Ovary (tissue), 7 donors: ENCODE measurements at regions not wholly inside any gene's neighbourhood (a gene's known extent, or its start where the extent isn't known, plus 50 kb on each side); places are given as distances from the start of the nearest gene placed in this dataset.

Experiments used
- DNase-seq, 5 donors: peaks; one replicate each; pipeline ENCODE4 v3.0.0-alpha.2; 2019 to 2020
- H3K27ac ChIP-seq, 2 donors: fragments of 200-600 bp; one replicate each; pipeline versions ENCODE4 v1.5.1 to v1.8.0; 2019 to 2022
- H3K27me3 ChIP-seq: fragments of 200-600 bp; one replicate; pipeline ENCODE4 v1.8.0; 2022
- H3K36me3 ChIP-seq: fragments of 200-600 bp; sonication (generic); one replicate; pipeline ENCODE4 v1.5.1; 2019
- H3K4me1 ChIP-seq: one replicate; pipeline ENCODE4 v1.8.1; 2013; ENCODE audit warnings: mild to moderate bottlenecking, moderate library complexity; ENCODE audit not compliant: insufficient read depth
- H3K4me3 ChIP-seq: fragments of 200-600 bp; sonication (generic); one replicate; pipeline ENCODE4 v1.5.1; 2017
- H3K9me3 ChIP-seq, 2 donors: fragments of 200-600 bp in 1 of 2; sonication (generic) in 1 of 2; one replicate each; pipeline versions ENCODE4 v1.5.1 to v1.8.1; 2013 to 2019; ENCODE audit warnings: mild to moderate bottlenecking in 1 of 2, moderate library complexity in 1 of 2
- CTCF ChIP-seq, 3 donors: fragments of 450-650 bp in 2 of 3; fragments of 200-600 bp in 1 of 3; IDR thresholded peaks; one replicate each; pipeline versions ENCODE4 v1.5.1 to v1.8.0; 2016 to 2022; ENCODE audit warnings: antibody characterized with exemption in 3 of 3, mild to moderate bottlenecking in 1 of 3
- EP300 ChIP-seq: sonication (generic); formaldehyde crosslinking; IDR thresholded peaks from one replicate; pipeline ENCODE4 v1.6.1; 2017; ENCODE audit warnings: antibody characterized with exemption
- POLR2A ChIP-seq: fragments of 450-650 bp; IDR thresholded peaks from one replicate; pipeline ENCODE4 v1.6.1; 2017; ENCODE audit warnings: antibody characterized with exemption, mild to moderate bottlenecking, moderate library complexity
- WGBS, 3 donors: extraction: QIAGEN DNeasy Blood & Tissue Kit in 1 of 3; methylation state at CpG; one replicate each; pipeline versions ENCODE4 v1.1.5 to v1.1.7; 2013 to 2017; 5-methylcytosine and 5-hydroxymethylcytosine counted together
- intact Hi-C, 4 donors: fragments of 100-400 bp; cut with DNase I; formaldehyde crosslinking; loops; one replicate each; pipeline versions ENCODE4 v1.11.0 to v1.15.1; 2022 to 2023
- donor health status: DM: no; HTN: no; CAD: no; lungs with moderate emphysema.
- donor health status: DM: no; HTN: no; CAD: no.
- donor health status: Bipolar disorder and iron deficiency.
- donor health status: DM: no; HTN: no; CAD: no.
- donor health status: DM: yes; HTN: yes; CAD: no.

- no peaks in the 10 kb centered on the region for H3K36me3 ChIP-seq
- H3K4me1 ChIP-seq = no peaks in the 10 kb centered on the region
- no peaks in the 10 kb centered on the region for H3K9me3 ChIP-seq
- 85 to 95% (median 86%) methylated on average over 5 of the region's 5 CpGs for WGBS, 3 donors
- H3K27me3 ChIP-seq = no peaks in the 10 kb centered on the region
- H3K4me3 ChIP-seq = no peak overlapping the region
- intact Hi-C loops = no loop called here
- DNase-seq = no peak
- no peak for TF ChIP-seq EP300
- TF ChIP-seq CTCF (IDR thresholded peaks at IDR 0.05) = no peak
- no peak for TF ChIP-seq POLR2A
- no peak overlapping the region for H3K27ac ChIP-seq
Observed at GRCh38 chr2:65649811-65650589, 217.6 kb upstream of the SPRED2 start.

GRCh38 chr2:65647249-65647842 lies 214.9 kb upstream of the SPRED2 start:
- Histone ChIP-seq H3K4me1 (no peaks in the 10 kb centered on the region), H3K27ac (no peak overlapping the region), H3K36me3 (no peaks in the 10 kb centered on the region), H3K4me3 (no peak overlapping the region), H3K27me3 (no peaks in the 10 kb centered on the region), H3K9me3 (no peaks in the 10 kb centered on the region)
- no peak for TF ChIP-seq CTCF (IDR thresholded peaks at IDR 0.05)
- intact Hi-C loops = no loop called here
- DNase-seq = no peak
- WGBS, 3 donors = 93 to 97% (median 94%) methylated on average over 1 of the region's 1 CpG

DNA sequence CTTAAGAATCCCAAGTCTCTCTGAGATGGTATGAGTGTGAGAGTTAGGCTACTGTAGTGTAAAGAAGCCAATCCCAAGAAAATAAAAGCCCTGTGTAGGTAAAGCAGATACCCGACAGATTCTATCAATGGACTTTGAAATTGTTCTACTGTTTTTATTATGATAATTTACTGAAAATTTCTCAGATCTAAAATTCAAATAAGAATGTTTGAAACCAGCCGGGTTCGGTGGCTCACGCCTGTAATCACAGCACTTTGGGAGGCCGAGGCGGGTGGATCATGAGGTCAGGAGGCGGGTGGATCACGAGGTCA lies 208.3 kb upstream of the SPRED2 start:
- no peaks in the 10 kb centered on the region for H3K27me3 ChIP-seq
- no peaks in the 10 kb centered on the region for H3K4me1 ChIP-seq
- 44 to 58% (median 54%) methylated on average over 8 of the region's 8 CpGs for WGBS, 3 donors
- DNase-seq = no peak
- no peak overlapping the region for H3K27ac ChIP-seq
- intact Hi-C loops = no loop called here
- no peak overlapping the region for H3K4me3 ChIP-seq
- no peak for TF ChIP-seq POLR2A
- TF ChIP-seq CTCF (IDR thresholded peaks at IDR 0.05) = no peak
- TF ChIP-seq EP300 = no peak
- H3K9me3 ChIP-seq = no peaks in the 10 kb centered on the region
- no peaks in the 10 kb centered on the region for H3K36me3 ChIP-seq

GRCh38 chr2:65639156-65639864 lies 206.9 kb upstream of the SPRED2 start:
- Histone ChIP-seq H3K27ac (no peak overlapping the region), H3K27me3 (no peaks in the 10 kb centered on the region), H3K4me1 (no peaks in the 10 kb centered on the region), H3K9me3 (no peaks in the 10 kb centered on the region), H3K4me3 (no peak overlapping the region), H3K36me3 (no peaks in the 10 kb centered on the region)
- no peak for DNase-seq
- WGBS, 3 donors = 5 to 18% (median 5%) methylated on average over 6 of the region's 6 CpGs
- intact Hi-C loops = no loop called here
- TF ChIP-seq CTCF (IDR thresholded peaks at IDR 0.05) (no peak), EP300 (no peak), POLR2A (no peak)
